ENCODE measurements at regions not wholly inside any gene's neighbourhood (a gene's known extent, or its start where the extent isn't known, plus 50 kb on each side); places are given as distances from the start of the nearest gene placed in this dataset.

GRCh38 chr12:40573024-40573423 lies 119.2 kb upstream of the CNTN1 start:
- TF ChIP-seq CTCF (IDR thresholded peaks at IDR 0.05): no peak
- no peak for DNase-seq (ENCODE audit: extremely low spot score, unreplicated experiment)
- Mint-ChIP-seq H3K27ac (ENCODE audit: unreplicated experiment) (no peak overlapping the region), H3K4me1 (ENCODE audit: unreplicated experiment) (no peaks in the 10 kb centered on the region), H3K36me3 (ENCODE audit: unreplicated experiment) (no peaks in the 10 kb centered on the region), H3K27me3 (ENCODE audit: unreplicated experiment) (no peaks in the 10 kb centered on the region), H3K9me3 (ENCODE audit: unreplicated experiment) (peaks cover 9% of the 10 kb centered on the region), H3K4me3 (ENCODE audit: unreplicated experiment) (no peak overlapping the region)

- no peaks in the 10 kb centered on the region for H3K27me3 Mint-ChIP-seq (ENCODE audit: unreplicated experiment)
- DNase-seq (ENCODE audit: extremely low spot score, unreplicated experiment): no peak
- no peak overlapping the region for H3K4me3 Mint-ChIP-seq (ENCODE audit: unreplicated experiment)
- no peaks in the 10 kb centered on the region for H3K4me1 Mint-ChIP-seq (ENCODE audit: unreplicated experiment)
- H3K36me3 Mint-ChIP-seq (ENCODE audit: unreplicated experiment): no peaks in the 10 kb centered on the region
- H3K9me3 Mint-ChIP-seq (ENCODE audit: unreplicated experiment): peaks cover 26% of the 10 kb centered on the region
- no peak for TF ChIP-seq CTCF (IDR thresholded peaks at IDR 0.05)
- no peak overlapping the region for H3K27ac Mint-ChIP-seq (ENCODE audit: unreplicated experiment)
Measured at GRCh38 chr12:40575987-40576386, 116.3 kb upstream of the CNTN1 start.

DNA sequence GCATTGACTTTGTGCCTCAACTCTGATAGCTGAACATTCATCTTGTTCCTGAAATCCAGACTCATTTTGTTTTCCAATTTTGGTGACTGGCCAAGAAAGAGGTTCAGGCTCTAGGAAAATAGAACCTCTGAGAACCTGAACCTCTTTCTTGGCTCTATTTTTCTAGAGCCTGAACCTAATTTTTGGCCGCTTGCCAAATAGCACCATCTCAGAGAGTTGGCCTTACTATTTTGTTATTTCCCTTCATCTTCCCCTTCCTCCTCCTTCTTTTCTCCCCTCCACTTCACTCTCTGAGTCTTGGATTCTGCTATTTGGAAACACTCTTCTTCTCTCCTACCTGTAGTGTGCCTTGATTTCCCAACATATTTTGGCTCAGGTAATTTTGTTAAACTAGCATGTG lies 114.4 kb upstream of the CNTN1 start:
- Mint-ChIP-seq H3K36me3 (ENCODE audit: unreplicated experiment) (no peaks in the 10 kb centered on the region), H3K9me3 (ENCODE audit: unreplicated experiment) (peaks cover 28% of the 10 kb centered on the region), H3K4me1 (ENCODE audit: unreplicated experiment) (no peaks in the 10 kb centered on the region), H3K27ac (ENCODE audit: unreplicated experiment) (no peak overlapping the region), H3K27me3 (ENCODE audit: unreplicated experiment) (no peaks in the 10 kb centered on the region), H3K4me3 (ENCODE audit: unreplicated experiment) (no peak overlapping the region)
- no peak for TF ChIP-seq CTCF (IDR thresholded peaks at IDR 0.05)
- DNase-seq (ENCODE audit: extremely low spot score, unreplicated experiment): no peak

- H3K36me3 Mint-ChIP-seq (ENCODE audit: unreplicated experiment): no peaks in the 10 kb centered on the region
- H3K4me1 Mint-ChIP-seq (ENCODE audit: unreplicated experiment): no peaks in the 10 kb centered on the region
- DNase-seq (ENCODE audit: extremely low spot score, unreplicated experiment): no peak
- H3K27ac Mint-ChIP-seq (ENCODE audit: unreplicated experiment): no peak overlapping the region
- no peak for TF ChIP-seq CTCF (IDR thresholded peaks at IDR 0.05)
- H3K4me3 Mint-ChIP-seq (ENCODE audit: unreplicated experiment): no peak overlapping the region
- H3K27me3 Mint-ChIP-seq (ENCODE audit: unreplicated experiment): no peaks in the 10 kb centered on the region
- peaks cover 25% of the 10 kb centered on the region for H3K9me3 Mint-ChIP-seq (ENCODE audit: unreplicated experiment)
Measured at GRCh38 chr12:40579687-40580086, 112.6 kb upstream of the CNTN1 start.

GRCh38 chr12:40580346-40580745 lies 111.9 kb upstream of the CNTN1 start:
- Mint-ChIP-seq H3K27me3 (ENCODE audit: unreplicated experiment) (no peaks in the 10 kb centered on the region), H3K27ac (ENCODE audit: unreplicated experiment) (no peak overlapping the region), H3K4me1 (ENCODE audit: unreplicated experiment) (no peaks in the 10 kb centered on the region), H3K4me3 (ENCODE audit: unreplicated experiment) (no peak overlapping the region), H3K9me3 (ENCODE audit: unreplicated experiment) (peaks cover 25% of the 10 kb centered on the region), H3K36me3 (ENCODE audit: unreplicated experiment) (no peaks in the 10 kb centered on the region)
- TF ChIP-seq CTCF (IDR thresholded peaks at IDR 0.05): no peak
- no peak for DNase-seq (ENCODE audit: extremely low spot score, unreplicated experiment)
